Loucy (cell line): ENCODE measurements at regions not wholly inside any gene's neighbourhood (a gene's known extent, or its start where the extent isn't known, plus 50 kb on each side); places are given as distances from the start of the nearest gene placed in this dataset.

ENCODE experiments used
- CTCF ChIP-seq: fragments of 200-600 bp; sonication (generic); conservative IDR thresholded peaks from 2 replicates; pipeline ENCODE4 v1.5.1; 2014; ENCODE audit warnings: mild to moderate bottlenecking, antibody characterized with exemption, low read length
- EZH2phosphoT487 ChIP-seq: fragments of 200-600 bp; IDR thresholded peaks from 2 replicates; pipeline ENCODE4 v1.6.1; 2018; ENCODE audit warnings: antibody characterized with exemption, mild to moderate bottlenecking, moderate library complexity, borderline replicate concordance

- TF ChIP-seq CTCF (no peak), EZH2phosphoT487 (no peak)
Measured at GRCh38 chr14:85003805-85004204, 526.1 kb upstream of the FLRT2 start.
